ENCODE measurements at regions not wholly inside any gene's neighbourhood (a gene's known extent, or its start where the extent isn't known, plus 50 kb on each side); places are given as distances from the start of the nearest gene placed in this dataset.

DNA sequence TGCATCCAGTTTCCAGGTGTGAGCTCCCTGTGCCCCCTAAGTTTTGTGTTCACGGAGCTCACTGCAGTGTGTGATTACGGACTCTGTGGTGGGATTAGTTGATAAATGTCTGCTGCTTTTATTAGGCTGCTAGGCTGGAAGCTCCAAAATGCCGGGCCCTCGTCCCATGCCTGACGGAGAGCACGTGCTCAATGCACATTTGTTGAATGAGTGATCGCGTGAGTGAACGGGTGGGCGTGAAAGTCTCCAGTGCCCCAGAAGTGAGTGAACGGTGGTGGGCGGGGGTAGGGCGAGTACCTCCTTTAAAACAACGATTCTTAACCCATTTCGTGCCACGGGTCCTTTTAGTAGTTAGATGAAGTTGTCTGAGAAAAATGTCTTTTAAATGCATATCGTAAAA is 175.5 kb downstream of the AACS start:
- no peak for TF ChIP-seq EZH2phosphoT487 (IDR thresholded peaks at IDR 0.05; ENCODE audit: borderline replicate concordance, low read depth, low read length)
- TF ChIP-seq, protein P1, sequence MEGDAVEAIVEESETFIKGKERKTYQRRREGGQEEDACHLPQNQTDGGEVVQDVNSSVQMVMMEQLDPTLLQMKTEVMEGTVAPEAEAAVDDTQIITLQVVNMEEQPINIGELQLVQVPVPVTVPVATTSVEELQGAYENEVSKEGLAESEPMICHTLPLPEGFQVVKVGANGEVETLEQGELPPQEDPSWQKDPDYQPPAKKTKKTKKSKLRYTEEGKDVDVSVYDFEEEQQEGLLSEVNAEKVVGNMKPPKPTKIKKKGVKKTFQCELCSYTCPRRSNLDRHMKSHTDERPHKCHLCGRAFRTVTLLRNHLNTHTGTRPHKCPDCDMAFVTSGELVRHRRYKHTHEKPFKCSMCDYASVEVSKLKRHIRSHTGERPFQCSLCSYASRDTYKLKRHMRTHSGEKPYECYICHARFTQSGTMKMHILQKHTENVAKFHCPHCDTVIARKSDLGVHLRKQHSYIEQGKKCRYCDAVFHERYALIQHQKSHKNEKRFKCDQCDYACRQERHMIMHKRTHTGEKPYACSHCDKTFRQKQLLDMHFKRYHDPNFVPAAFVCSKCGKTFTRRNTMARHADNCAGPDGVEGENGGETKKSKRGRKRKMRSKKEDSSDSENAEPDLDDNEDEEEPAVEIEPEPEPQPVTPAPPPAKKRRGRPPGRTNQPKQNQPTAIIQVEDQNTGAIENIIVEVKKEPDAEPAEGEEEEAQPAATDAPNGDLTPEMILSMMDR (conservative IDR thresholded peaks at IDR 0.05; ENCODE audit: low read length) = no peak
- Histone ChIP-seq H3K36me3 (ENCODE audit: insufficient read depth, low read length) (no peaks in the 10 kb centered on the region), H3K4me1 (ENCODE audit: insufficient read depth, low read length, poor library complexity, severe bottlenecking) (no peaks in the 10 kb centered on the region), H3K9me2 (ENCODE audit: insufficient read depth, low read length) (no peaks in the 10 kb centered on the region), H2AFZ (ENCODE audit: low read length) (no peak overlapping the region), H3K4me3 (ENCODE audit: low read depth, low read length, poor library complexity, severe bottlenecking) (no peak overlapping the region), H4K20me1 (ENCODE audit: insufficient read depth, low read length) (no peaks in the 10 kb centered on the region), H3K4me2 (ENCODE audit: low read length) (no peak overlapping the region), H3K27ac (ENCODE audit: low read depth, low read length, poor library complexity, severe bottlenecking) (no peak overlapping the region), H3K79me2 (ENCODE audit: insufficient read depth, low read depth, low read length) (no peaks in the 10 kb centered on the region), H3K9me3 (ENCODE audit: low read length) (no peaks in the 10 kb centered on the region)
- DNase-seq (ENCODE audit: low spot score) = no peak
- CTCF ChIA-PET (ENCODE audit: unreplicated experiment) = interaction anchor here (0.9 to 2.0 kb wide), 2 partner anchors 9 to 15 kb away, joined by 3 to 6 read pairs; no protein-coding TSS in a partner anchor
- intact Hi-C loops (cut with micrococcal nuclease; ENCODE audit: unreplicated experiment) = no loop called here
- BruUV-seq (replicated peaks) = no TSS peak
- POLR2A ChIA-PET = interaction anchor here (0.6 to 2.0 kb wide), 2 partner anchors 9 to 251 kb away, joined by 3 to 12 read pairs; no protein-coding TSS in a partner anchor

DNA sequence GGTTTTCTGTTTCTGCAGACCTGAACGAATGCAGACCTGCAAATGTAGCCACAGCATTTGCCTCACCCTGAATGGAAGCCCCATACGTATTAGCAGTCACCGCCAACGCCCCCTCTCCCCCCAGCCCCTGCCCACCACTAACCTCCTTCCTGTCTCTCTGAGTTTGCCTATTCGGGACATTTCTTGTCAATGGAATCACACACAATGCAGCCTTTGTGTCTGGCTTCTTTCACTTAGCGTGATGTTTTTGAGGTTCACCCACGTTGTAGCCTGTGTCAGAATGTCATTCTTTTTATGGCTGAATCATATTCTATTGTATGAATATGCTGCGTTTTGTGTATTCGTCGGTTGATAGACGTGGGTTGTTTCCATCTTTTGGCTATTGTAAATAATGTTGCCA is 178.6 kb downstream of the AACS start:
- Histone ChIP-seq H3K79me2 (ENCODE audit: insufficient read depth, low read depth, low read length) (no peaks in the 10 kb centered on the region), H3K36me3 (ENCODE audit: insufficient read depth, low read length) (no peaks in the 10 kb centered on the region), H3K4me2 (ENCODE audit: low read length) (no peak overlapping the region), H3K4me3 (ENCODE audit: low read depth, low read length, poor library complexity, severe bottlenecking) (no peak overlapping the region), H3K9me3 (ENCODE audit: low read length) (no peaks in the 10 kb centered on the region), H2AFZ (ENCODE audit: low read length) (no peak overlapping the region), H3K9me2 (ENCODE audit: insufficient read depth, low read length) (no peaks in the 10 kb centered on the region), H3K27ac (ENCODE audit: low read depth, low read length, poor library complexity, severe bottlenecking) (no peak overlapping the region), H3K4me1 (ENCODE audit: insufficient read depth, low read length, poor library complexity, severe bottlenecking) (peaks cover 15% of the 10 kb centered on the region), H4K20me1 (ENCODE audit: insufficient read depth, low read length) (no peaks in the 10 kb centered on the region)
- intact Hi-C loops (cut with micrococcal nuclease; ENCODE audit: unreplicated experiment) = no loop called here
- no peak for DNase-seq (ENCODE audit: low spot score)
- ChIA-PET POLR2A (no interaction called here), CTCF (ENCODE audit: unreplicated experiment) (no interaction called here)
- TF ChIP-seq, protein P1 (conservative IDR thresholded peaks at IDR 0.05; ENCODE audit: low read length) = no peak
- no TSS peak for BruUV-seq (replicated peaks)

DNA sequence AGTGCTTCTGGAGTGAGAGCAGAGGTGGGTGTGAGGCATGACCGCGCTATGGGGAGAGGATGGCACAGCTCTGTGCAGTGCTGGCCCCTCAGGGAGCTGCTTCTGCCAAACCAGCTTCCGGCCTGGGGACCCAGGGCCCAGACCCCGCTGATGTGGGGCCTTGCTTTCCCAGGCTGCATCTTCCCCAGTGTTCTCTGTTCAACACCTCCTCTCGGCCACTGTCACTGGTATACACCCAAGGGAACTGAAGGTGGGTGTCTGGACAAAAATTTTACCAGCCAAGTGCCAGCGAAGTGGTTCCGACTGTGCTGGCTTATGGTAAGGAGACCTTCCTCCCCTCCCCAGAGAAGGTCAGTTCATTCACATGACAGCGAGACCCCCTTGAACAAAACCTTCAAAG is 179.1 kb downstream of the AACS start:
- BruUV-seq (replicated peaks) = no TSS peak
- H2AFZ ChIP-seq (ENCODE audit: low read length) = no peak overlapping the region
- no peaks in the 10 kb centered on the region for H4K20me1 ChIP-seq (ENCODE audit: insufficient read depth, low read length)
- H3K9me3 ChIP-seq (ENCODE audit: low read length) = no peaks in the 10 kb centered on the region
- intact Hi-C loops (cut with micrococcal nuclease; ENCODE audit: unreplicated experiment) = no loop called here
- ChIA-PET CTCF (ENCODE audit: unreplicated experiment) (no interaction called here), POLR2A (no interaction called here)
- no peak overlapping the region for H3K27ac ChIP-seq (ENCODE audit: low read depth, low read length, poor library complexity, severe bottlenecking)
- H3K36me3 ChIP-seq (ENCODE audit: insufficient read depth, low read length) = no peaks in the 10 kb centered on the region
- DNase-seq (ENCODE audit: low spot score) = no peak
- no peaks in the 10 kb centered on the region for H3K9me2 ChIP-seq (ENCODE audit: insufficient read depth, low read length)
- H3K4me1 ChIP-seq (ENCODE audit: insufficient read depth, low read length, poor library complexity, severe bottlenecking) = peaks cover 20% of the 10 kb centered on the region
- H3K4me2 ChIP-seq (ENCODE audit: low read length) = no peak overlapping the region
- TF ChIP-seq, protein P1 (conservative IDR thresholded peaks at IDR 0.05; ENCODE audit: low read length) = no peak
- TF ChIP-seq EZH2phosphoT487 (IDR thresholded peaks at IDR 0.05; ENCODE audit: borderline replicate concordance, low read depth, low read length) = no peak
- no peak overlapping the region for H3K4me3 ChIP-seq (ENCODE audit: low read depth, low read length, poor library complexity, severe bottlenecking)
- H3K79me2 ChIP-seq (ENCODE audit: insufficient read depth, low read depth, low read length) = no peaks in the 10 kb centered on the region
